ENCODE measurements at regions not wholly inside any gene's neighbourhood (a gene's known extent, or its start where the extent isn't known, plus 50 kb on each side); places are given as distances from the start of the nearest gene placed in this dataset.

- TF ChIP-seq CTCF (IDR thresholded peaks at IDR 0.05) (no peak), POLR2AphosphoS5 (IDR thresholded peaks at IDR 0.05; ENCODE audit: low read depth, low read length) (no peak), SIN3A (IDR thresholded peaks at IDR 0.05; ENCODE audit: borderline replicate concordance, insufficient read depth, low read depth, low read length) (no peak), TCF7L2 (IDR thresholded peaks at IDR 0.05; ENCODE audit: low read depth, low read length) (no peak), REST (IDR thresholded peaks at IDR 0.05; ENCODE audit: insufficient read depth in 1 of 2, low read depth in 2 of 2, low read length in 1 of 2) (no peak)
Measured at GRCh38 chr10:94232711-94233383, 129.9 kb downstream of the NOC3L start.
